OCI-LY3 (cell line): ENCODE measurements at regions not wholly inside any gene's neighbourhood (a gene's known extent, or its start where the extent isn't known, plus 50 kb on each side); places are given as distances from the start of the nearest gene placed in this dataset.

Source experiments
- EZH2phosphoT487 ChIP-seq: fragments of 200-600 bp; shearing (Covaris generic); IDR thresholded peaks from 2 replicates; pipeline ENCODE4 v1.6.1; 2018; ENCODE audit warnings: antibody characterized with exemption, mixed run types, low read depth
- TF ChIP-seq, protein P1 (sequence below): fragments of 200-600, 300-600 bp; sonication (generic); IDR thresholded peaks from 2 replicates; pipeline ENCODE4 v1.5.1; 2014; ENCODE audit warnings: antibody characterized with exemption, low read length, low read depth

DNA sequence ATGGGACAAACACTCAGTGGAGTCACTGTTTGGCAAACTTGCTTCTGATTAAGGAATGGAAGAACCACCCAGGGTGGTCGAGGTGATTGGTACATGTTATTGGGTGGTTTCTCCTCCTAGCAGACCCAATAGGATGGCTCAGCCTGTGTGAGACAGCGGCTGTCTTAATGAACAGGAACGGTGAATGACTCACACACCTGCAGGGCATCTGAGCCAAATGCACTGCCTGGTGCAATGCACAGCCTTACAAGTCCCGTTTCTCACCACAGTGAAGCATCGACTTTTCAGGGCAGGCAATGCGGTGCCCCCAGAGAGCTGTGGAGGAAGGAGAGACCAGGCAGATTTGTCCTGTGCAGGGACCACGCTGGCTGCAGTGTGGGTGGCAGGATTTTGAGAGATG lies 238.5 kb downstream of the FGF9 start:
- TF ChIP-seq, protein P1, sequence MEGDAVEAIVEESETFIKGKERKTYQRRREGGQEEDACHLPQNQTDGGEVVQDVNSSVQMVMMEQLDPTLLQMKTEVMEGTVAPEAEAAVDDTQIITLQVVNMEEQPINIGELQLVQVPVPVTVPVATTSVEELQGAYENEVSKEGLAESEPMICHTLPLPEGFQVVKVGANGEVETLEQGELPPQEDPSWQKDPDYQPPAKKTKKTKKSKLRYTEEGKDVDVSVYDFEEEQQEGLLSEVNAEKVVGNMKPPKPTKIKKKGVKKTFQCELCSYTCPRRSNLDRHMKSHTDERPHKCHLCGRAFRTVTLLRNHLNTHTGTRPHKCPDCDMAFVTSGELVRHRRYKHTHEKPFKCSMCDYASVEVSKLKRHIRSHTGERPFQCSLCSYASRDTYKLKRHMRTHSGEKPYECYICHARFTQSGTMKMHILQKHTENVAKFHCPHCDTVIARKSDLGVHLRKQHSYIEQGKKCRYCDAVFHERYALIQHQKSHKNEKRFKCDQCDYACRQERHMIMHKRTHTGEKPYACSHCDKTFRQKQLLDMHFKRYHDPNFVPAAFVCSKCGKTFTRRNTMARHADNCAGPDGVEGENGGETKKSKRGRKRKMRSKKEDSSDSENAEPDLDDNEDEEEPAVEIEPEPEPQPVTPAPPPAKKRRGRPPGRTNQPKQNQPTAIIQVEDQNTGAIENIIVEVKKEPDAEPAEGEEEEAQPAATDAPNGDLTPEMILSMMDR = no peak
- TF ChIP-seq EZH2phosphoT487 = no peak
